GM18520 (cell line): ENCODE measurements at regions not wholly inside any gene's neighbourhood (a gene's known extent, or its start where the extent isn't known, plus 50 kb on each side); places are given as distances from the start of the nearest gene placed in this dataset.
"Not testable (repeated sequence)": the region's sequence is repeated elsewhere in the genome, so short reads cannot be mapped to it uniquely, and the experiment has no call there.

Experiments used
- ATAC-seq: cut with Tn5 transposase; IDR thresholded peaks from one replicate; pipeline ENCODE4 v1.9.1; 2021; ENCODE audit not compliant: unreplicated experiment

GRCh38 chr3:80769683-80770082 is 991.8 kb downstream of the GBE1 start:
- no peak for ATAC-seq

- no peak for ATAC-seq
Observed at GRCh38 chr3:80767604-80768003, 993.8 kb downstream of the GBE1 start.

GRCh38 chr3:80754969-80755368 is 987.2 kb upstream of the ROBO1 start:
- ATAC-seq, result no peak

- ATAC-seq, result no peak
Observed at GRCh38 chr3:80753021-80753420, 985.2 kb upstream of the ROBO1 start.

- ATAC-seq, result no peak
Observed at GRCh38 chr3:80750637-80751036, 982.8 kb upstream of the ROBO1 start.

- ATAC-seq, result no peak
Observed at GRCh38 chr3:80734920-80735319, 967.1 kb upstream of the ROBO1 start.

- no peak for ATAC-seq
Observed at GRCh38 chr3:80734483-80734882, 966.7 kb upstream of the ROBO1 start.

GRCh38 chr3:80733522-80734176 is 965.9 kb upstream of the ROBO1 start:
- ATAC-seq, result no peak

- not testable (repeated sequence) for ATAC-seq
Observed at GRCh38 chr3:80727561-80727960, 959.8 kb upstream of the ROBO1 start.

GRCh38 chr3:80709597-80710322 is 942.0 kb upstream of the ROBO1 start:
- ATAC-seq, result not testable (repeated sequence)

- no peak for ATAC-seq
Observed at GRCh38 chr3:80705290-80705689, 937.5 kb upstream of the ROBO1 start.

- no peak for ATAC-seq
Observed at GRCh38 chr3:80701349-80701748, 933.6 kb upstream of the ROBO1 start.

GRCh38 chr3:80697291-80697690 is 929.5 kb upstream of the ROBO1 start:
- ATAC-seq, result no peak

- no peak for ATAC-seq
Observed at GRCh38 chr3:80696280-80696679, 928.5 kb upstream of the ROBO1 start.

- no peak for ATAC-seq
Observed at GRCh38 chr3:80688814-80689213, 921.0 kb upstream of the ROBO1 start.

- ATAC-seq, result no peak
Observed at GRCh38 chr3:80682951-80683350, 915.2 kb upstream of the ROBO1 start.

- no peak for ATAC-seq
Observed at GRCh38 chr3:80682235-80682634, 914.4 kb upstream of the ROBO1 start.

- ATAC-seq, result no peak
Observed at GRCh38 chr3:80677796-80678195, 910.0 kb upstream of the ROBO1 start.

- ATAC-seq, result no peak
Observed at GRCh38 chr3:80676866-80677265, 909.1 kb upstream of the ROBO1 start.

GRCh38 chr3:80676261-80676660 is 908.5 kb upstream of the ROBO1 start:
- ATAC-seq, result no peak

GRCh38 chr3:80675790-80676189 is 908.0 kb upstream of the ROBO1 start:
- ATAC-seq, result no peak

- ATAC-seq, result no peak
Observed at GRCh38 chr3:80668600-80669294, 900.9 kb upstream of the ROBO1 start.
